HG03280 (cell line): ENCODE measurements at regions not wholly inside any gene's neighbourhood (a gene's known extent, or its start where the extent isn't known, plus 50 kb on each side); places are given as distances from the start of the nearest gene placed in this dataset.

Source experiments
- ATAC-seq: cut with Tn5 transposase; IDR thresholded peaks from one replicate; pipeline ENCODE4 v1.9.1; 2021; ENCODE audit warnings: mild to moderate bottlenecking, moderate library complexity; ENCODE audit not compliant: unreplicated experiment

- no peak for ATAC-seq
These were observed 1666.0 kb downstream of the EFNB2 start for GRCh38 chr13:104869501-104869900.

GRCh38 chr13:104868806-104869205 lies 1666.7 kb downstream of the EFNB2 start:
- no peak for ATAC-seq

- ATAC-seq, result no peak
These were observed 1679.9 kb downstream of the EFNB2 start for GRCh38 chr13:104855581-104855980.

- ATAC-seq, result no peak
These were observed 1680.8 kb downstream of the EFNB2 start for GRCh38 chr13:104854698-104855097.

GRCh38 chr13:104854007-104854406 lies 1681.5 kb downstream of the EFNB2 start:
- no peak for ATAC-seq

- ATAC-seq, result no peak
These were observed 1687.5 kb downstream of the EFNB2 start for GRCh38 chr13:104847922-104848321.

GRCh38 chr13:104843401-104843800 lies 1692.1 kb downstream of the EFNB2 start:
- no peak for ATAC-seq

GRCh38 chr13:104841110-104841509 lies 1694.4 kb downstream of the EFNB2 start:
- no peak for ATAC-seq

- no peak for ATAC-seq
These were observed 1697.7 kb downstream of the EFNB2 start for GRCh38 chr13:104837756-104838155.

- no peak for ATAC-seq
These were observed 1702.2 kb downstream of the EFNB2 start for GRCh38 chr13:104833221-104833620.

GRCh38 chr13:104832231-104832630 lies 1703.2 kb downstream of the EFNB2 start:
- no peak for ATAC-seq

- ATAC-seq, result no peak
These were observed 1703.6 kb downstream of the EFNB2 start for GRCh38 chr13:104831831-104832230.

- no peak for ATAC-seq
These were observed 1711.8 kb downstream of the EFNB2 start for GRCh38 chr13:104823709-104824108.

- ATAC-seq, result no peak
These were observed 1712.4 kb downstream of the EFNB2 start for GRCh38 chr13:104823071-104823470.

- no peak for ATAC-seq
These were observed 1718.2 kb downstream of the EFNB2 start for GRCh38 chr13:104817271-104817670.

GRCh38 chr13:104816726-104817125 lies 1718.7 kb downstream of the EFNB2 start:
- ATAC-seq, result no peak

- no peak for ATAC-seq
These were observed 1725.2 kb downstream of the EFNB2 start for GRCh38 chr13:104810242-104810641.

- no peak for ATAC-seq
These were observed 1726.0 kb downstream of the EFNB2 start for GRCh38 chr13:104809483-104809882.

GRCh38 chr13:104805346-104805745 lies 1730.1 kb downstream of the EFNB2 start:
- no peak for ATAC-seq

- no peak for ATAC-seq
These were observed 1732.9 kb upstream of the SLC10A2 start for GRCh38 chr13:104799152-104799551.

GRCh38 chr13:104798486-104798885 lies 1732.3 kb upstream of the SLC10A2 start:
- ATAC-seq, result no peak

- ATAC-seq, result no peak
These were observed 1730.4 kb upstream of the SLC10A2 start for GRCh38 chr13:104796581-104796980.

- no peak for ATAC-seq
These were observed 1719.7 kb upstream of the SLC10A2 start for GRCh38 chr13:104785952-104786351.

GRCh38 chr13:104784891-104785290 lies 1718.7 kb upstream of the SLC10A2 start:
- no peak for ATAC-seq
